Nephron progenitor cell (in vitro differentiated cells): ENCODE measurements at regions not wholly inside any gene's neighbourhood (a gene's known extent, or its start where the extent isn't known, plus 50 kb on each side); places are given as distances from the start of the nearest gene placed in this dataset.

Source experiments
- DNase-seq: peaks from one replicate; pipeline ENCODE4 v3.0.0; 2021
- H3K27ac Mint-ChIP-seq: 2 replicates; pipeline ENCODE4 v1.8.0; 2021; ENCODE audit warnings: mild to moderate bottlenecking, moderate library complexity, mixed read lengths
- H3K27me3 Mint-ChIP-seq: 2 replicates; pipeline ENCODE4 v1.8.0; 2021; ENCODE audit warnings: mild to moderate bottlenecking, low read depth, mixed read lengths; ENCODE audit not compliant: poor library complexity
- H3K36me3 Mint-ChIP-seq: 2 replicates; pipeline ENCODE4 v1.8.0; 2021; ENCODE audit warnings: low read depth, mixed read lengths
- H3K4me1 Mint-ChIP-seq: 2 replicates; pipeline ENCODE4 v1.8.0; 2021; ENCODE audit warnings: mixed read lengths
- H3K4me3 Mint-ChIP-seq: 2 replicates; pipeline ENCODE4 v1.8.0; 2021; ENCODE audit warnings: mild to moderate bottlenecking, moderate library complexity, mixed read lengths
- H3K9me3 Mint-ChIP-seq: 2 replicates; pipeline ENCODE4 v1.8.0; 2021; ENCODE audit warnings: mild to moderate bottlenecking, moderate library complexity, mixed read lengths
- TF ChIP-seq, protein P1 (sequence below): fragments of 200-600 bp; sonication (generic); IDR thresholded peaks from 2 replicates; pipeline ENCODE4 v1.5.0; 2021; ENCODE audit warnings: antibody characterized with exemption

DNA sequence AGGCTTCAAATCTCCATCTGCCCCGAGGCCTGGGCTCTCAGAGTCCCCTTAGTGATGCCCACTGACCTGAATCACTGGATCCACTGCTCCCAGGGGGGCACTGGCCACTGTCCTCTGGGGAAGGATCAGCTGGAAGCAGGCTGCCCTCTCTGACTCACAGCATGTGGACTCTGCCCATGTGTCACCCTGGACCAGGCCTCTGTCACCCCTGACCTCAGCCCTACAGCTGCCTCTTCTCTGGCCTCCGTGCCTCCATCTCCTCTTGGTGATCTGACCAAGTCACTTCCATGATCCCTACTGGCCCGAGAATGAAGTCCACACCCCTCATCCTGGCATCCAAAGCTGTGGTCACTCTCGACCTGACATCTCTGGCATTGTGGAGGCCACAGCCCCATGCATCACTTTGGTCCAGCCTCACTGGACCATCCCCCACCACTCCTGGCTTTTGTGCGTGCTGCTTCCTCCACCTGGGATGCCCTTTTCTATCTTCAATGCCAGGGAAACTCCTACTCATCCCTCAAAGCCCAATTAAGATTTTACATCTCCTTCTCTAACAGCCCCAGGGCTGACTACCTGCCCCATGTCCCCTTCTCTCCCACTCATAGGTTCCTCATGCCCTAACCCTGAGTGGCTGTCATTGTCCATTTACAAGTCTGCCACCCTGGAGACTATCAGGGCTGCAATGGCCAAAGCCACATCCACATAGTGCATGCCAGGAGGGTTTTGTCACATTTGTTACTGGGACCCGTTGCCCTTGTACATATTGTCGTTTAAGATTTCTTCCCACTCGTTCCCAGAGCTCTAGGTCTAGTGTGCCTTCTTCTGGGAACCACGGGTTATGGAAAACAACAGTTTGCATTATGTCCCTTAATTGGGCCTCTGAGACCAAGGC lies 685.0 kb downstream of the MATN1 start:
- no peak overlapping the region for H3K27ac Mint-ChIP-seq
- peaks cover 5% of the 10 kb centered on the region for H3K4me1 Mint-ChIP-seq
- H3K9me3 Mint-ChIP-seq, result peaks cover 8% of the 10 kb centered on the region
- H3K4me3 Mint-ChIP-seq, result no peak overlapping the region
- no peak for DNase-seq
- peaks cover 9% of the 10 kb centered on the region for H3K27me3 Mint-ChIP-seq
- TF ChIP-seq, protein P1, sequence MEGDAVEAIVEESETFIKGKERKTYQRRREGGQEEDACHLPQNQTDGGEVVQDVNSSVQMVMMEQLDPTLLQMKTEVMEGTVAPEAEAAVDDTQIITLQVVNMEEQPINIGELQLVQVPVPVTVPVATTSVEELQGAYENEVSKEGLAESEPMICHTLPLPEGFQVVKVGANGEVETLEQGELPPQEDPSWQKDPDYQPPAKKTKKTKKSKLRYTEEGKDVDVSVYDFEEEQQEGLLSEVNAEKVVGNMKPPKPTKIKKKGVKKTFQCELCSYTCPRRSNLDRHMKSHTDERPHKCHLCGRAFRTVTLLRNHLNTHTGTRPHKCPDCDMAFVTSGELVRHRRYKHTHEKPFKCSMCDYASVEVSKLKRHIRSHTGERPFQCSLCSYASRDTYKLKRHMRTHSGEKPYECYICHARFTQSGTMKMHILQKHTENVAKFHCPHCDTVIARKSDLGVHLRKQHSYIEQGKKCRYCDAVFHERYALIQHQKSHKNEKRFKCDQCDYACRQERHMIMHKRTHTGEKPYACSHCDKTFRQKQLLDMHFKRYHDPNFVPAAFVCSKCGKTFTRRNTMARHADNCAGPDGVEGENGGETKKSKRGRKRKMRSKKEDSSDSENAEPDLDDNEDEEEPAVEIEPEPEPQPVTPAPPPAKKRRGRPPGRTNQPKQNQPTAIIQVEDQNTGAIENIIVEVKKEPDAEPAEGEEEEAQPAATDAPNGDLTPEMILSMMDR, result no peak
- no peaks in the 10 kb centered on the region for H3K36me3 Mint-ChIP-seq

DNA sequence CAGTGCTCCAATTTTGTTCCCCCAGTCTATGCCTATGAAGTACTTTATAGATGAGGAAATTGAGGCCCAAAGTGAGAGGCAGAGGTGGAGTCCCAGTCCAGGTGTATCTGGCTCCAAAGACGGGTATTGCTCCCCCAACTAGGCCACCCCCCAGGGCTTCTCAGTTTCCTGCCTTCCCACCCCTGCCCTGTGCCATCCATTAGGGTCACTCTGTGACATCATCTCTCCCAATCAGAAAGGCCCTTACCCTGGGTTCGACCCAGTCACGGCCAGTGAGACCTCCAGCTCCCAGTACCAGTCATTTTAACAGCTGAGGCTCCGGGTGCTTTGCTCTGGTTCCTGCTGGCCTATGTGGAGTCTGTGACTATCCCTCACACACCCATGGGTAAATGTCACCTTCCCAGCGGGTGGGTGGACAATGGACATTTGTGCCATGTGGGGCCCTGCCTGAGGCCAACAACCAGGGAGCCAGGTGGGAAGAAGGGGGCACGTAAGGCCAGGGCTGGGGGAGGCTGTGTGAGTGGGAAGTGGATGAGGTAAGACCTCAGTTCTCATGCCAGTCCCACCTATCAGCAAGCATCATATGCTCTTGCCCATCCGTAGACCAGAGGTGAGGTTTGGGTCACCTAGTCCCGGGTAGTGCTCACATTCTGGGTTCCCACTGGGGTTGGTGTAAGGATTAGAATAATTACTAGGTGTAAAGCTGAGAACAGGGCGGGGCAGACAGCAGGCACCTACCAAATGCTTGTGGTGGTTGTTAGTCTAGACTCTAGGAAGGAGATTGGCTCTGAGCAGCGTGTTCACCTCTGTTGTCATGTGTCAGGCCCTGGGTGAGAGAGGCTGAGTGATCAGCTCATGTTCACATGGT lies 685.9 kb downstream of the MATN1 start:
- peaks cover 5% of the 10 kb centered on the region for H3K4me1 Mint-ChIP-seq
- H3K27ac Mint-ChIP-seq, result peak overlapping the region; percentile 39
- TF ChIP-seq, protein P1, result no peak
- H3K36me3 Mint-ChIP-seq, result no peaks in the 10 kb centered on the region
- H3K9me3 Mint-ChIP-seq, result peaks cover 16% of the 10 kb centered on the region
- H3K4me3 Mint-ChIP-seq, result no peak overlapping the region
- H3K27me3 Mint-ChIP-seq, result peaks cover 9% of the 10 kb centered on the region
- no peak for DNase-seq

DNA sequence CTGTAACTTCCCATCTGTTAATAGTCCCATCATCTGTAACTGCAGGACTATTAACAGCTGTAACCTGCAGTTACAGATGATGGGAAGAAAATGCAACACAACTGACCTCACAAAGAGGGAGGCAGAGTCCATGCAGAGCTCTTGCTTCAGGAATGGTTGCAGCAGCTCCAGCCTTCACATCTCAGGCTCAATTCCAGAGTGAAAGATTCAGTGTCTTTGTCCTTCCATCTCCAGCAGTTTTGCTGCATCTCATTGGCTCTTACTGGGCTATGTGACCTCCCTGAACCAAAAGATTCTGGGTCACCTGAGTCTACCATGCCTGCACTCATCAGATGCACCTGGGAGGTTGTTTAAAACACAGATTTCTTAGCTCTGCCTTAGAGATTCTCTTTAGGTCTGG lies 686.7 kb downstream of the MATN1 start:
- TF ChIP-seq, protein P1, result no peak
- Mint-ChIP-seq H3K4me1 (peaks cover 5% of the 10 kb centered on the region), H3K27ac (no peak overlapping the region), H3K4me3 (no peak overlapping the region), H3K27me3 (peaks cover 9% of the 10 kb centered on the region), H3K36me3 (no peaks in the 10 kb centered on the region), H3K9me3 (peaks cover 24% of the 10 kb centered on the region)
- DNase-seq, result no peak

DNA sequence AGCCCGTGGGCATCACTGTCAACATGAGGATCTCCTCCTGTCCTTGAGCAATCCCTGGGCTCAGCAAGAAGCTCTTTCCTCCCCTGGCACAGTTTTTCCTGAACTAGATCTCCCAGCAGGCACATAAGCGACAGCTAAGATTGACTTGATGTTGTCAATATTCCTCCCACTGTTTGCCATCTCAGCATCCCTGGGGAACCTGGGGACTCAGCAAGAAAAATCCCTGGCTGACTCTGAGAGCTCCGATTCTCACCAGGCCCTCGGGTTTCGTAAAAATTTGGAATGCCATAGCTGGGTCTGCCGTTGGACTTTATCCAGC lies 687.2 kb downstream of the MATN1 start:
- no peak overlapping the region for H3K27ac Mint-ChIP-seq
- no peaks in the 10 kb centered on the region for H3K36me3 Mint-ChIP-seq
- H3K4me1 Mint-ChIP-seq, result peaks cover 5% of the 10 kb centered on the region
- no peak for DNase-seq
- TF ChIP-seq, protein P1, result no peak
- H3K9me3 Mint-ChIP-seq, result peaks cover 27% of the 10 kb centered on the region
- H3K4me3 Mint-ChIP-seq, result no peak overlapping the region
- H3K27me3 Mint-ChIP-seq, result peaks cover 9% of the 10 kb centered on the region

DNA sequence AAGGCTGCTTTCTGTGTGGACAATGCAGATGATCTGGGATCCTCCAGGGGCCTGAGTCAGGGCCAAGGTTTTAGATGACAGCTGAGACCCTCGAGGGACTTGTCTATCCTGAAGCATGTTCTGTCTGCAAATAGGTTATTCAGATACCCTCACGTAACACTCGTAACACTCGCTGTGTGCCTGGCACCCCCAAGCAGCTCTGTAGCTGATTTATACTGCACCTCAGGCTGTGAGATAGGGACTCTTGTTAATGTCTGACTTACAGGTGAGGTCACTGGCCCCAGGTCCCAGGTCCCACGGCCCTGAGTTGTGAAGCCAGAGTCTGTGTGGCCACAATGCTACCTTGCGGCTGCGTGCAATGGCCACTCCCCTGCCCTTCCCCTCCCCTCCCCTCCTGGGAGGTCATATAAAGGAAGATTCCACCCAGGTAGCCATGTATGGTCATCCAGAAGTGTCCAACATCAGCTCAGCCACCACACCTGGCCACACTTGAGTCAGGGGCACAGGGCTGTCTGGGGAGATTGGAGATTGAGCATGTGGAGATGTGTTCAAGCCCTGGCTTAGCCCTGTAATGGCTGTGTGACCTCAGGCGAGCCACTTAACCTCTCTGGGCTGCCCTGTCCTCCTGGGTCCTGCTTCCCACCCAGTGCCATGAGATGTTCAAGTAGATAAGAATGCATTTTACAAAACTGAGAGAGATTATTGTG lies 687.7 kb downstream of the MATN1 start:
- no peaks in the 10 kb centered on the region for H3K36me3 Mint-ChIP-seq
- no peak overlapping the region for H3K4me3 Mint-ChIP-seq
- H3K4me1 Mint-ChIP-seq, result peaks cover 5% of the 10 kb centered on the region
- H3K27me3 Mint-ChIP-seq, result peaks cover 13% of the 10 kb centered on the region
- no peak for DNase-seq
- TF ChIP-seq, protein P1, result no peak
- H3K27ac Mint-ChIP-seq, result no peak overlapping the region
- H3K9me3 Mint-ChIP-seq, result peaks cover 31% of the 10 kb centered on the region
